Esophagus muscularis mucosa (tissue), 3 donors: ENCODE measurements at regions not wholly inside any gene's neighbourhood (a gene's known extent, or its start where the extent isn't known, plus 50 kb on each side); places are given as distances from the start of the nearest gene placed in this dataset.

ENCODE experiments used
- CTCF ChIP-seq, 3 experiments: fragments of 200-600 bp in 2 of 3; fragments of 450-650 bp in 1 of 3; sonication (generic) in 2 of 3; IDR thresholded peaks; one replicate each; pipeline ENCODE4 v1.5.1; 2017 to 2019; ENCODE audit warnings: antibody characterized with exemption in 3 of 3, mild to moderate bottlenecking in 2 of 3, moderate library complexity in 1 of 3
- POLR2AphosphoS5 ChIP-seq, 2 donors: sonication (generic); formaldehyde crosslinking; IDR thresholded peaks; one replicate each; pipeline ENCODE4 v1.6.1; 2017; ENCODE audit warnings: antibody characterized with exemption in 2 of 2

DNA sequence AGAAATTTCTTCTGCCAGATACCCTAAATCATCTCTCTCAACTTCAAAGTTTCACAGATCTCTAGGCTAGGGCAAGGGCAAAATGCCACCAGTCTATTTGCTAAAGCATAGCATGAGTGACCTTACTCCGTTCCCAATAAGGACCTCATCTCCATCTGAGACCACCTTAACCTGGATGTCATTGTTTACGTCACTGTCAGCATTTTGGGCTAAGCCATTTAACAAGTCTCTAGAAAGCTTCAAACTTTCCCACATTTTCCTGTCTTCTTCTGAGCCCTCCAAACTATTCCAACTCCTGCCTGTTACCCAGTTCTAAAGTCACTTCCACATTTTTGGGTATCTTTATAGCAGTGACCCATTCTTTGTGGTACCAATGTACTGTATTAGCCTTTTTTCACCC lies 259.2 kb upstream of the KITLG start:
- TF ChIP-seq POLR2AphosphoS5 (IDR thresholded peaks at IDR 0.05) = no peak
- TF ChIP-seq CTCF (IDR thresholded peaks at IDR 0.05) = no peak
